GM12878 (cell line): ENCODE measurements at regions not wholly inside any gene's neighbourhood (a gene's known extent, or its start where the extent isn't known, plus 50 kb on each side); places are given as distances from the start of the nearest gene placed in this dataset.

Experiments used
- CBFB ChIP-seq: IDR thresholded peaks from 2 replicates; pipeline ENCODE4 v1.6.1; 2016; ENCODE audit warnings: antibody characterized with exemption, low read depth
- CEBPB ChIP-seq, 2 experiments: fragments of 150-350 bp in 1 of 2; IDR thresholded peaks; 2 replicates each; pipeline ENCODE4 v1.6.1; 2012 to 2014; ENCODE audit warnings: low read depth in 2 of 2, low read length in 2 of 2, borderline replicate concordance in 1 of 2, inconsistent platforms in 1 of 2
- CHD2 ChIP-seq: IDR thresholded peaks from 2 replicates; pipeline ENCODE4 v1.6.1; 2011; ENCODE audit warnings: low read depth, low read length, improper control_type of control experiment, borderline replicate concordance
- EP300 ChIP-seq, 2 experiments: fragments of 150-350 bp in 1 of 2; IDR thresholded peaks; 2 replicates each; pipeline ENCODE4 v1.6.1; 2011 to 2012; ENCODE audit warnings: low read depth in 2 of 2, low read length in 2 of 2, borderline replicate concordance in 1 of 2, improper control_type of control experiment in 1 of 2, inconsistent platforms in 1 of 2; ENCODE audit not compliant: control insufficient read depth in 1 of 2
- ESRRA ChIP-seq: IDR thresholded peaks from 2 replicates; pipeline ENCODE4 v1.6.1; 2012; ENCODE audit warnings: mild to moderate bottlenecking, low read length, improper control_type of control experiment
- GABPA ChIP-seq: IDR thresholded peaks from 2 replicates; pipeline ENCODE4 v1.6.1; 2014; ENCODE audit warnings: antibody characterized with exemption, low read depth, mild to moderate bottlenecking, inconsistent platforms
- RAD21 ChIP-seq: IDR thresholded peaks from 2 replicates; pipeline ENCODE4 v1.6.1; 2011; ENCODE audit warnings: mild to moderate bottlenecking, low read depth, low read length, moderate library complexity; ENCODE audit not compliant: insufficient read depth
- SIN3A ChIP-seq: IDR thresholded peaks from 2 replicates; pipeline ENCODE4 v1.6.1; 2012; ENCODE audit warnings: low read depth, low read length, improper control_type of control experiment
- WRNIP1 ChIP-seq: IDR thresholded peaks from 2 replicates; pipeline ENCODE4 v1.6.1; 2011; ENCODE audit warnings: low read depth, low read length, improper control_type of control experiment, borderline replicate concordance
- TF ChIP-seq, protein P1 (sequence below), 3 experiments: IDR thresholded peaks in 2 of 3; conservative IDR thresholded peaks in 1 of 3; 2 replicates each; pipeline ENCODE4 v1.5.1; 2011; ENCODE audit warnings: low read depth in 3 of 3, low read length in 3 of 3, mild to moderate bottlenecking in 3 of 3, control low read depth in 2 of 3, moderate library complexity in 2 of 3, inconsistent platforms in 1 of 3, mixed read lengths in 1 of 3; ENCODE audit not compliant: control insufficient read depth in 2 of 3, insufficient read depth in 1 of 3; ENCODE audit errors: extremely low read depth in 1 of 3
- TF ChIP-seq, protein P2 (sequence below): IDR thresholded peaks from 2 replicates; pipeline ENCODE4 v1.6.1; 2011; ENCODE audit warnings: low read depth, low read length, improper control_type of control experiment, borderline replicate concordance
- TF ChIP-seq, protein P3 (sequence below): fragments of 450-650 bp; IDR thresholded peaks from 2 replicates; pipeline ENCODE4 v1.6.1; 2017; ENCODE audit warnings: mild to moderate bottlenecking

DNA sequence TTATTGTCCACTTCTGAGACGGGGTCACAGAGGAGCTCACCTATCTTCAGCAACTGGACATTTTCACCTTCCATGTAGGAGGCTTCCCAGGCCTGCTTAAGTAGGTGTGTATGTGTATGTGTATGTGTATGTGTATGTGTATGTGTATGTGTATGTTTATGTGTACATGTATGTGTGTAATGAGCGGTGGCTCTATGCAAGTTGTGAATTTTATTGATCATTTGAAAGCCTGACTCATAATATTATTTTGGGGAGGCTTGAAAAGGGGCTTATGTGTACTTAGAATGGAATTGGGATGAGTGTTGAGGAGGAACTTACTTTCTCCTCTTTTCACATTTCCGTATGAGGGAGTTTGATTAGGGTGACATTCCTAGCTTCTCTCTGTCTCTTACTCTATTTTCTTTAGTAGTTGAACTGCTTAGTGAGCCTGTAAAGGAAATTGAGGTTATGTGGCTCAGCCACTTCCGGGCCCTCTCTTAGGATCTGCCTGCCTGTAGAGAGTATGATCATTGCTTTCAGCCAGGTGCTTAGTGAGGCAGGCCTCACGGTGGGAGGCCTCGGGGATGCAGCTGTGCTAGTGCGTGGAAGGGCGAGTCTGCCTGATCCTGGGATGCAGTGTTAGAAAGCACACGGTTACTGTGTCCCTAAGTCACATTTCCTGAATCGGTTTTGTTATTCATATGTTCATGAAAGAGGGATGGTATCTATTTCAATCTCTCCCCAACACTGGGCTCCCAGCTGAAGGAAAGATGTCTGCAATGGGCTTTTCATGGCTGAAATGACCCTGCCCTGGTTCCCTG lies 61.0 kb downstream of the IER5 start:
- no peak for TF ChIP-seq ESRRA
- TF ChIP-seq CBFB: peak; percentile 88
- no peak for TF ChIP-seq EP300 (IDR thresholded peaks at IDR 0.05; ENCODE audit: borderline replicate concordance in 1 of 2, control insufficient read depth in 1 of 2, low read depth in 2 of 2, low read length in 2 of 2)
- TF ChIP-seq CHD2: no peak
- TF ChIP-seq, protein P1, sequence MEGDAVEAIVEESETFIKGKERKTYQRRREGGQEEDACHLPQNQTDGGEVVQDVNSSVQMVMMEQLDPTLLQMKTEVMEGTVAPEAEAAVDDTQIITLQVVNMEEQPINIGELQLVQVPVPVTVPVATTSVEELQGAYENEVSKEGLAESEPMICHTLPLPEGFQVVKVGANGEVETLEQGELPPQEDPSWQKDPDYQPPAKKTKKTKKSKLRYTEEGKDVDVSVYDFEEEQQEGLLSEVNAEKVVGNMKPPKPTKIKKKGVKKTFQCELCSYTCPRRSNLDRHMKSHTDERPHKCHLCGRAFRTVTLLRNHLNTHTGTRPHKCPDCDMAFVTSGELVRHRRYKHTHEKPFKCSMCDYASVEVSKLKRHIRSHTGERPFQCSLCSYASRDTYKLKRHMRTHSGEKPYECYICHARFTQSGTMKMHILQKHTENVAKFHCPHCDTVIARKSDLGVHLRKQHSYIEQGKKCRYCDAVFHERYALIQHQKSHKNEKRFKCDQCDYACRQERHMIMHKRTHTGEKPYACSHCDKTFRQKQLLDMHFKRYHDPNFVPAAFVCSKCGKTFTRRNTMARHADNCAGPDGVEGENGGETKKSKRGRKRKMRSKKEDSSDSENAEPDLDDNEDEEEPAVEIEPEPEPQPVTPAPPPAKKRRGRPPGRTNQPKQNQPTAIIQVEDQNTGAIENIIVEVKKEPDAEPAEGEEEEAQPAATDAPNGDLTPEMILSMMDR (IDR thresholded peaks at IDR 0.05 in 2 of 3, conservative IDR thresholded peaks at IDR 0.05 in 1 of 3; ENCODE audit: control insufficient read depth in 2 of 3, extremely low read depth in 1 of 3, insufficient read depth in 1 of 3, low read depth in 3 of 3, low read length in 3 of 3): no peak
- TF ChIP-seq, protein P2, sequence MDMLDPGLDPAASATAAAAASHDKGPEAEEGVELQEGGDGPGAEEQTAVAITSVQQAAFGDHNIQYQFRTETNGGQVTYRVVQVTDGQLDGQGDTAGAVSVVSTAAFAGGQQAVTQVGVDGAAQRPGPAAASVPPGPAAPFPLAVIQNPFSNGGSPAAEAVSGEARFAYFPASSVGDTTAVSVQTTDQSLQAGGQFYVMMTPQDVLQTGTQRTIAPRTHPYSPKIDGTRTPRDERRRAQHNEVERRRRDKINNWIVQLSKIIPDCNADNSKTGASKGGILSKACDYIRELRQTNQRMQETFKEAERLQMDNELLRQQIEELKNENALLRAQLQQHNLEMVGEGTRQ: no peak
- TF ChIP-seq WRNIP1: no peak
- TF ChIP-seq RAD21: no peak
- TF ChIP-seq SIN3A: no peak
- peak; percentile 72 for TF ChIP-seq GABPA
- TF ChIP-seq, protein P3, sequence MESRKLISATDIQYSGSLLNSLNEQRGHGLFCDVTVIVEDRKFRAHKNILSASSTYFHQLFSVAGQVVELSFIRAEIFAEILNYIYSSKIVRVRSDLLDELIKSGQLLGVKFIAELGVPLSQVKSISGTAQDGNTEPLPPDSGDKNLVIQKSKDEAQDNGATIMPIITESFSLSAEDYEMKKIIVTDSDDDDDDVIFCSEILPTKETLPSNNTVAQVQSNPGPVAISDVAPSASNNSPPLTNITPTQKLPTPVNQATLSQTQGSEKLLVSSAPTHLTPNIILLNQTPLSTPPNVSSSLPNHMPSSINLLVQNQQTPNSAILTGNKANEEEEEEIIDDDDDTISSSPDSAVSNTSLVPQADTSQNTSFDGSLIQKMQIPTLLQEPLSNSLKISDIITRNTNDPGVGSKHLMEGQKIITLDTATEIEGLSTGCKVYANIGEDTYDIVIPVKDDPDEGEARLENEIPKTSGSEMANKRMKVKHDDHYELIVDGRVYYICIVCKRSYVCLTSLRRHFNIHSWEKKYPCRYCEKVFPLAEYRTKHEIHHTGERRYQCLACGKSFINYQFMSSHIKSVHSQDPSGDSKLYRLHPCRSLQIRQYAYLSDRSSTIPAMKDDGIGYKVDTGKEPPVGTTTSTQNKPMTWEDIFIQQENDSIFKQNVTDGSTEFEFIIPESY: no peak
- TF ChIP-seq CEBPB (IDR thresholded peaks at IDR 0.05; ENCODE audit: borderline replicate concordance in 1 of 2, low read depth in 2 of 2, low read length in 2 of 2): no peak
